SK-N-MC (cell line): ENCODE measurements at regions not wholly inside any gene's neighbourhood (a gene's known extent, or its start where the extent isn't known, plus 50 kb on each side); places are given as distances from the start of the nearest gene placed in this dataset.

ENCODE experiments used
- EZH2 ChIP-seq: fragments of 200-600 bp; sonication (generic); IDR thresholded peaks from one replicate; pipeline ENCODE4 v1.6.1; 2017; ENCODE audit warnings: antibody characterized with exemption
- FOXP2 ChIP-seq: optimal IDR thresholded peaks from 2 replicates; pipeline ENCODE3; 2011; ENCODE audit warnings: mild to moderate bottlenecking, moderate library complexity; ENCODE audit not compliant: insufficient read depth; ENCODE audit errors: extremely low read length, control extremely low read depth
- POLR2AphosphoS5 ChIP-seq: IDR thresholded peaks from 2 replicates; pipeline ENCODE4 v1.6.1; 2012; ENCODE audit warnings: mild to moderate bottlenecking, low read depth, low read length, borderline replicate concordance

GRCh38 chr11:38517991-38518390, 1920.0 kb upstream of the RAG2 start:
- TF ChIP-seq EZH2 (no peak), POLR2AphosphoS5 (no peak), FOXP2 (no peak)
